ENCODE measurements at regions not wholly inside any gene's neighbourhood (a gene's known extent, or its start where the extent isn't known, plus 50 kb on each side); places are given as distances from the start of the nearest gene placed in this dataset.
"Not testable (repeated sequence)": the region's sequence is repeated elsewhere in the genome, so short reads cannot be mapped to it uniquely, and the experiment has no call there.

DNA sequence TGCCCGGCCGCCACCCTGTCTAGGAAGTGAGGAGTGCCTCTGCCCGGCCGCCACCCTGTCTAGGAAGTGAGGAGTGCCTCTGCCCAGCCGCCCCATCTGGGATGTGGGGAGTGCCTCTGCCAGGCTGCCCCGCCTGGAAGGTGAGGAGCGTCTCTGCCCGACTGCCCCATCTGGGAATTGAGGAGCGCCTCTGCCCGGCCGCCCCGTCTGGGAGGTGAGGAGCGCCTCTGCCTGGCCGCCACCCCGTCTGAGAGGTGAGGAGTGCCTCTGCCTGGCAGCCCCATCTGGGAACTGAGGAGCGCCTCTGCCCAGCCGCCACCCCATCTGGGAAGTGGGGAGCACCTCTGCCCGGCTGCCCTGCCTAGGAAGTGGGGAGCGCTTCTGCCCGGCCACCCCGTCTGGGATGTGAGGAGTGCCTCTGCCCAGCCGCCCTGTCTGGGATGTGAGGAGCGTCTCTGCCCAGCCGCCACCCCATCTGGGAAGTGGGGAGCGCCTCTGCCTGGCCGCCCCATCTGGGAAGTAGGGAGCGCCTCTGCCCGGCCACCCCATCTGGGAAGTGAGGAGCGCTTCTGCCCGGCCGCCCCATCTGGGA is 91.1 kb upstream of the ZNF519 start:
- POLR2A ChIA-PET; CTCF ChIA-PET; H3K36me3 Mint-ChIP-seq (ENCODE audit: low read depth); DNase-seq; H3K27me3 Mint-ChIP-seq; intact Hi-C loops (cut with micrococcal nuclease); H3K27ac Mint-ChIP-seq; H3K4me1 Mint-ChIP-seq; H3K9me3 Mint-ChIP-seq; ATAC-seq (ENCODE audit: low read depth); H3K4me3 Mint-ChIP-seq: not testable (repeated sequence)

DNA sequence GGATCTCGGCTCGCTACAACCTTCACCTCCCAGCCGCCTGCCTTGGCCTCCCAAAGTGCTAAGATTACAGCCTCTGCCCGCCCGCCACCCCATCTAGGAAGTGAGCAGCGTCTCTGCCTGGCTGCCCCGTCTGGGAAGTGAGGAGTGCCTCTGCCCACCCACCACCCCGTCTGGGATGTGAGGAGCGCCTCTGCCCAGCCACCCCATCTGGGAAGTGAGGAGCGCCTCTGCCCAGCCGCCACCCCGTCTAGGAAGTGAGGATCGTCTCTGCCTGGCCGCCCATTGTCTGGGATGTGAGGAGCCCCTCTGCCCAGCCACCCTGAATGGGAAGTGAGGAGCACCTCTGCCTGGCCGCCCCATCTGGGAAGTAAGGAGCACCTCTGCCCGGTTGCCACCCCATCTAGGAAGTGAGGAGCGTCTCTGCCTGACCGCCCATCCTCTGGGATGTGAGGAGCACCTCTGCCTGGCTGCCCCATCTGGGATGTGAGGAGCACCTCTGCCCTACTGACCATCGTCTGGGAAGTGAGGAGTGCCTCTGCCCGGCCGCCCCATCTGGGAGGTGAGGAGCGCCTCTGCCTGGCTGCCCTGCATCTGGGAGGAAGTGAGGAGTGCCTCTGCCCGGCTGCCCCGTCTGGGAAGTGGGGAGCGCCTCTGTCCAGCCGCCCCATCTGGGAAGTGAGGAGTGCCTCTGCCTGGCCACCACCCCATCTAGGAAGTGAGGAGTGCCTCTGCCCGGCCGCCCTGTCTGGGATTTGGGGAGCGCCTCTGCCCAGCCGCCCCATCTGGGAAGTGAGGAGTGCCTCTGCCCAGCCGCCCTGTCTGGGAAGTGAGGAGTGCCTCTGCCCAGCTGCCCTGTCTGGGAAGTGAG is 90.4 kb upstream of the ZNF519 start:
- H3K4me3 Mint-ChIP-seq; intact Hi-C loops (cut with micrococcal nuclease); POLR2A ChIA-PET: not testable (repeated sequence)

DNA sequence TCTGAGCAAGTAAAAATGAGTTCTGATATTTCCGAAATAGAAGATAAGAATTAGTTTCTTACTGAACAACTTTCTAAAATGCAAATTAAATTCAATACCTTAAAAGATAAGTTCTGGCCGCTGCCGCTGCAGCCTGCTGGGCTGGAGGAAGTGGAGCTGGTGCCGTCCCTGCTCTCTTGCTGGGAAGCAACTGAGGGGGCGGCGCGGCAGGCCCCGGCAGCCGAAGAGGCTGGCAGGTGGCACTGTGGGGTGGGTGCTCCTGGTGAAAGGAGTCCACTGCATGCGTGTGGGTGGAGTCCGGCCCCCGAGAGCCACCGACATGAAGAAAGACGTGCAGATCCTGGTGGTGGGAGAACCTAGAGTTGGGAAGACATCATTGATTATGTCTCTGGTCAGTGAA is 89.5 kb upstream of the ZNF519 start:
- ATAC-seq (ENCODE audit: low read depth) (no peak), DNase-seq (no peak)
- CTCF ChIA-PET, result no interaction called here
- H3K4me3 Mint-ChIP-seq, result no peak overlapping the region
- POLR2A ChIA-PET, result no interaction called here
- TF ChIP-seq, protein P1, sequence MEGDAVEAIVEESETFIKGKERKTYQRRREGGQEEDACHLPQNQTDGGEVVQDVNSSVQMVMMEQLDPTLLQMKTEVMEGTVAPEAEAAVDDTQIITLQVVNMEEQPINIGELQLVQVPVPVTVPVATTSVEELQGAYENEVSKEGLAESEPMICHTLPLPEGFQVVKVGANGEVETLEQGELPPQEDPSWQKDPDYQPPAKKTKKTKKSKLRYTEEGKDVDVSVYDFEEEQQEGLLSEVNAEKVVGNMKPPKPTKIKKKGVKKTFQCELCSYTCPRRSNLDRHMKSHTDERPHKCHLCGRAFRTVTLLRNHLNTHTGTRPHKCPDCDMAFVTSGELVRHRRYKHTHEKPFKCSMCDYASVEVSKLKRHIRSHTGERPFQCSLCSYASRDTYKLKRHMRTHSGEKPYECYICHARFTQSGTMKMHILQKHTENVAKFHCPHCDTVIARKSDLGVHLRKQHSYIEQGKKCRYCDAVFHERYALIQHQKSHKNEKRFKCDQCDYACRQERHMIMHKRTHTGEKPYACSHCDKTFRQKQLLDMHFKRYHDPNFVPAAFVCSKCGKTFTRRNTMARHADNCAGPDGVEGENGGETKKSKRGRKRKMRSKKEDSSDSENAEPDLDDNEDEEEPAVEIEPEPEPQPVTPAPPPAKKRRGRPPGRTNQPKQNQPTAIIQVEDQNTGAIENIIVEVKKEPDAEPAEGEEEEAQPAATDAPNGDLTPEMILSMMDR (IDR thresholded peaks at IDR 0.05), result no peak
- peaks cover 6% of the 10 kb centered on the region for H3K36me3 Mint-ChIP-seq (ENCODE audit: low read depth)
- H3K4me1 Mint-ChIP-seq, result no peaks in the 10 kb centered on the region
- no peaks in the 10 kb centered on the region for H3K9me3 Mint-ChIP-seq
- no peaks in the 10 kb centered on the region for H3K27me3 Mint-ChIP-seq
- intact Hi-C loops (cut with micrococcal nuclease), result no loop called here
- H3K27ac Mint-ChIP-seq, result no peak overlapping the region

More for the DNA sequence above, 90.4 kb upstream of the ZNF519 start:
- H3K36me3 Mint-ChIP-seq (ENCODE audit: low read depth); ATAC-seq (ENCODE audit: low read depth); H3K27ac Mint-ChIP-seq; DNase-seq; H3K9me3 Mint-ChIP-seq; H3K27me3 Mint-ChIP-seq; CTCF ChIA-PET; H3K4me1 Mint-ChIP-seq: not testable (repeated sequence)

DNA sequence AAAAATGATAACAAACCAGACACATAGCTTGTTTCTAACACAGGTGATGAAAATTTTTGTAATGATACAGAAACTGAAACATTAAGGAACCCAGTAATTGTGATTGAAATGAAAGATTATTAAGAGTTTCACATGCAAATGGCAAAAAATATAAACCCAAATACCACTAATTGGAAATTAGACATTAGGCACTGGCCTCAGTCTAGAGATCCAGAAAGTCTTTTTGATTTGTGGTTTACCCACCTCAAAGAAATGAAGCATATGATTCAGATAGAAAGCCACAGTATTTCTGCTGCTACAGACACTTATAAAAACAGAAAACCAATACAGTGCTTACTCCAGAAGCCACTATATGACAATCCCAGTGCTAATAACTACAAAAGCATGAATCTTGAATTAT is 83.7 kb upstream of the ZNF519 start:
- H3K27me3 Mint-ChIP-seq; intact Hi-C loops (cut with micrococcal nuclease); H3K4me1 Mint-ChIP-seq; DNase-seq; H3K9me3 Mint-ChIP-seq; ATAC-seq (ENCODE audit: low read depth); POLR2A ChIA-PET; CTCF ChIA-PET; H3K27ac Mint-ChIP-seq; H3K4me3 Mint-ChIP-seq; H3K36me3 Mint-ChIP-seq (ENCODE audit: low read depth): not testable (repeated sequence)

DNA sequence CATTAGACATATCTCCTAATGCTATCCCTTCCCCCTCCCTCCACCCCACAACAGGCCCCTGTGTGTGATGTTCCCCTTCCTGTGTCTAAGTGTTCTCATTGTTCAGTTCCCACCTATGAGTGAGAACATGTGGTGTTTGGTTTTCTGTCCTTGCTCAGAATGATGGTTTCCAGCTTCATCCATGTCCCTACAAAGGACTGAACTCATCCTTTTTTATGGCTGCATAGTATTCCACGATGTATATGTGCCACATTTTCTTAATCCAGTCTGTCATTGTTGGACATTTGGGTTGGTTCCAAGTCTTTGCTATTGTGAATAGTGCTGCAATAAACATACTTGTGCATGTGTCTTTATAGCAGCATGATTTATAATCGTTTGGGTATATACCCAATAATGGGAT is 71.2 kb upstream of the ZNF519 start:
- CTCF ChIA-PET; POLR2A ChIA-PET; ATAC-seq (ENCODE audit: low read depth); H3K27me3 Mint-ChIP-seq; intact Hi-C loops (cut with micrococcal nuclease); DNase-seq; H3K4me1 Mint-ChIP-seq; H3K9me3 Mint-ChIP-seq; H3K27ac Mint-ChIP-seq; H3K4me3 Mint-ChIP-seq; H3K36me3 Mint-ChIP-seq (ENCODE audit: low read depth): not testable (repeated sequence)

DNA sequence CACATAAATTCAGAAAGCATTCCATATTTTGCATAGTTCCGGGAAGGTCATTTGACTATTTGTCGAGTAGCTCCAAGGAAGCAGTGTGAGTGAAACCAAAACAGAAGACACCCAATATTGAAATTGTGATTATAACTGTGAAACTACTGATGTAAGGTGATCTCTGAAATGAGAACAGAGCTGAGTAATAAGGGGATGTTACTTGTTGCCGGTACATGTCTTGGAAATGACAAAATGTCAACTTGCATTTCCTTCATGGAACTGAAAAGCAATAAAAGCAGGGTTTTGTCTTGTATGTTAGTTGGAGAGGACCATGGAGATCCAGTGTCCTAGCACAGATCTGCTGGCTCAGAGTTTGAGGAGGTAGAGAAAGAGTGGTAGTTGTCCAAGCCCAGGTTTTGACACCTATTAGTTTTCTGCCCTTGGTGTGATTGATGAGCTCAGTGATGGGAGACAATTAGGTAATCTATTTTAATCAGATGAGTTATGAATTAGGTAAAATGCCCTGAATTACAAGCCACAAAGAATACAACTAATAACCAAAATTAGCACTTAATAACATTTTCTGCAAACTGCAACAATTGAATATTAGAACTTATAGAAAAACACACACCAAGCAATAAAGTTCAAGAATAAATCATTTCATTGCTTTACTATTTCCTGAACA is 58.7 kb upstream of the ZNF519 start:
- H3K4me1 Mint-ChIP-seq; H3K9me3 Mint-ChIP-seq; POLR2A ChIA-PET; H3K4me3 Mint-ChIP-seq; H3K27ac Mint-ChIP-seq; DNase-seq; H3K36me3 Mint-ChIP-seq (ENCODE audit: low read depth); ATAC-seq (ENCODE audit: low read depth); intact Hi-C loops (cut with micrococcal nuclease); CTCF ChIA-PET; H3K27me3 Mint-ChIP-seq: not testable (repeated sequence)

DNA sequence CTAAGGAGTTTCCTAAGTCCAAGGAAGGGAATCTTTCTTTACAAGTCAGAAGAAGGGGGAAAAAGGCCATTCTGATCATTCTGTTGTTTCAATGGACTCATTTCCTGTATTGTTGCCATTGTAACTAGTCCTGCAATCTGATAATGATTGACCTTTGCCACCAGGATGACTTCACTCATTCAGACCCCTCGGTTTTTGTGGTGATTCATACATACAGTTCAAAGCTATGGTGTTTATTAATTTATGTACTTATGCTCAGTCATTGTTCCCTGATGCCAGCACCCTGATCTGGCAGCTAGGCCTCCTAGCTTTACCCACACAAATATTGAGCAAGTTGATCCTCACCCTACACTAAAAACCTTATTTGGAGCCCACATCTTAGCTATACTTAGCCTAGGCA is 57.6 kb upstream of the ZNF519 start:
- POLR2A ChIA-PET, result no interaction called here

DNA sequence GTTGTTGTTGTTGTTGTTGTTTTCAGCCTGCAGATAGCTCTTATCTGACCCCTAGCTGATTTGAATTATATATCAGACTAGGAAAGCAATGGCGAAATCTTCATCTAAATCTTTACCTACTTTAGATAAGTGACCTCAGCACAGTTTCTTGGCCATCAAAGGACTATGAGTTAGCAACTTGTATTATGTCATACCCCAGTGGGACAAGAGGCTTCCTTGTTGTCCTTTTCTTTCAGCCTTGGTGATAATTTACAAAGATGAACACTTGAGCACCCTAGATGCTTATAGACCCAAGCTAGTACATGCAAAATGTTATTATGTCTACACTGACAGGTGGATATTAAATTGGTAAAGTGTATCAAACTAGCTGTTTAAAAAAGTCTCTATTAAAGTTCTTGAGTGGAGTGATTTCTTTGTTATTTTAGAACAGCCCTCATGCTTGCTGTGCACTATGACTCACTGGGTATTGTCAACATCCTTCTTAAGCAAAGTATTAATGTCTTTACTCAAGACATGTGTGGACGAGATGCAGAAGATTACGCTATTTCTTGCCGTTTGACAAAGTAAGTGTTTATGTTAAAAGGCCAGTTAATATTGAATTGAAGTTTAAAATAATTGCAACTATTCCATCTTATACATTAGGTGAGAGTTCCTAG is 56.6 kb upstream of the ZNF519 start:
- POLR2A ChIA-PET; H3K36me3 Mint-ChIP-seq (ENCODE audit: low read depth): not testable (repeated sequence)

More for the DNA sequence above, 57.6 kb upstream of the ZNF519 start:
- TF ChIP-seq, protein P1 (IDR thresholded peaks at IDR 0.05), result no peak
- no peaks in the 10 kb centered on the region for H3K27me3 Mint-ChIP-seq
- ATAC-seq (ENCODE audit: low read depth) (no peak), DNase-seq (no peak)
- H3K36me3 Mint-ChIP-seq (ENCODE audit: low read depth), result no peaks in the 10 kb centered on the region
- H3K4me3 Mint-ChIP-seq, result no peak overlapping the region
- H3K27ac Mint-ChIP-seq, result no peak overlapping the region
- H3K9me3 Mint-ChIP-seq, result no peaks in the 10 kb centered on the region
- no peaks in the 10 kb centered on the region for H3K4me1 Mint-ChIP-seq
- intact Hi-C loops (cut with micrococcal nuclease), result no loop called here
- CTCF ChIA-PET, result no interaction called here

More for the DNA sequence above, 56.6 kb upstream of the ZNF519 start:
- H3K4me3 Mint-ChIP-seq; H3K27me3 Mint-ChIP-seq; H3K4me1 Mint-ChIP-seq; intact Hi-C loops (cut with micrococcal nuclease); ATAC-seq (ENCODE audit: low read depth); H3K27ac Mint-ChIP-seq; H3K9me3 Mint-ChIP-seq; DNase-seq; CTCF ChIA-PET: not testable (repeated sequence)

All from activated B cell treated with CpG ODN at 0.5 μM for 24 hours (primary cell).